PC-9 (cell line): ENCODE measurements at regions not wholly inside any gene's neighbourhood (a gene's known extent, or its start where the extent isn't known, plus 50 kb on each side); places are given as distances from the start of the nearest gene placed in this dataset.

Source experiments
- BruUV-seq: library from RNA; stranded (reverse); fragments of 400-500 nt; replicated peaks from 2 replicates; lab custom pipeline; 2021; lab: Mats Ljungman, UMichigan
- CTCF ChIA-PET: fragments of 300-600 bp; sonication (Branson Sonifier 250); formaldehyde crosslinking; loops from one replicate; lab custom pipeline; 2022; ENCODE audit warnings: antibody characterized with exemption; lab: Charles Lee
- POLR2A ChIA-PET: fragments of 300-600 bp; sonication (Branson Sonifier 250); formaldehyde crosslinking; loops from one replicate; lab custom pipeline; 2022; ENCODE audit warnings: antibody characterized with exemption; ENCODE audit not compliant: unreplicated experiment; lab: Charles Lee
- DNase-seq, 2 experiments: peaks; one replicate each; pipeline versions ENCODE4 v3.0.0 to v3.0.0-alpha.2; 2015 to 2022; ENCODE audit warnings: mixed read lengths in 1 of 2
- H2AFZ ChIP-seq: fragments of 200-600 bp; sonication (generic); 2 replicates; pipeline ENCODE4 v1.8.1; 2017; ENCODE audit warnings: antibody characterized with exemption
- H3F3A ChIP-seq: fragments of 200-600 bp; sonication (generic); 2 replicates; pipeline ENCODE4 v1.8.1; 2017; ENCODE audit warnings: antibody characterized with exemption, mild to moderate bottlenecking, low read depth; ENCODE audit not compliant: insufficient read depth
- H3K27ac ChIP-seq: fragments of 200-600 bp; sonication (generic); 2 replicates; pipeline ENCODE4 v1.6.1; 2016; ENCODE audit warnings: mixed run types
- H3K27me3 ChIP-seq: fragments of 200-600 bp; sonication (generic); 2 replicates; pipeline ENCODE4 v1.6.1; 2016; ENCODE audit warnings: low read depth, mixed run types; ENCODE audit not compliant: insufficient read depth
- H3K36me3 ChIP-seq: fragments of 200-600 bp; sonication (generic); 2 replicates; pipeline ENCODE4 v1.6.1; 2016; ENCODE audit warnings: low read depth, mixed run types
- H3K4me1 ChIP-seq: fragments of 200-600 bp; sonication (generic); replicated peaks from 2 replicates; pipeline ENCODE4 v1.6.1; 2016; ENCODE audit warnings: mixed run types; ENCODE audit not compliant: insufficient read depth
- H3K4me2 ChIP-seq: fragments of 200-600 bp; sonication (generic); 2 replicates; pipeline ENCODE4 v1.6.1; 2017; ENCODE audit warnings: mixed run types
- H3K4me3 ChIP-seq: fragments of 200-600 bp; sonication (generic); 2 replicates; pipeline ENCODE4 v1.6.1; 2016; ENCODE audit warnings: mixed run types
- H3K79me2 ChIP-seq: fragments of 200-600 bp; sonication (generic); 2 replicates; pipeline ENCODE4 v1.6.1; 2017; ENCODE audit warnings: low read depth, mixed run types
- H3K9me2 ChIP-seq: fragments of 200-600 bp; sonication (generic); 2 replicates; pipeline ENCODE4 v1.8.1; 2017; ENCODE audit warnings: mild to moderate bottlenecking; ENCODE audit not compliant: insufficient read depth
- H3K9me3 ChIP-seq: fragments of 200-600 bp; sonication (generic); 2 replicates; pipeline ENCODE4 v1.8.1; 2016; ENCODE audit warnings: low read depth; ENCODE audit not compliant: insufficient read depth
- H4K20me1 ChIP-seq: fragments of 200-600 bp; sonication (generic); 2 replicates; pipeline ENCODE4 v1.8.1; 2017; ENCODE audit not compliant: insufficient read depth
- EZH2 ChIP-seq: fragments of 200-600 bp; sonication (generic); IDR thresholded peaks from 2 replicates; pipeline ENCODE4 v1.8.0; 2017; ENCODE audit warnings: antibody characterized with exemption, low read depth
- intact Hi-C: fragments of 100-400 bp; cut with micrococcal nuclease; formaldehyde crosslinking; loops from one replicate; pipeline ENCODE4 v1.10.0; 2022; ENCODE audit not compliant: unreplicated experiment
- TF ChIP-seq, protein P1 (sequence below): fragments of 200-600 bp; sonication (generic); conservative IDR thresholded peaks from 2 replicates; pipeline ENCODE4 v1.6.1; 2017; ENCODE audit warnings: mixed run types, antibody characterized with exemption, mild to moderate bottlenecking, moderate library complexity

DNA sequence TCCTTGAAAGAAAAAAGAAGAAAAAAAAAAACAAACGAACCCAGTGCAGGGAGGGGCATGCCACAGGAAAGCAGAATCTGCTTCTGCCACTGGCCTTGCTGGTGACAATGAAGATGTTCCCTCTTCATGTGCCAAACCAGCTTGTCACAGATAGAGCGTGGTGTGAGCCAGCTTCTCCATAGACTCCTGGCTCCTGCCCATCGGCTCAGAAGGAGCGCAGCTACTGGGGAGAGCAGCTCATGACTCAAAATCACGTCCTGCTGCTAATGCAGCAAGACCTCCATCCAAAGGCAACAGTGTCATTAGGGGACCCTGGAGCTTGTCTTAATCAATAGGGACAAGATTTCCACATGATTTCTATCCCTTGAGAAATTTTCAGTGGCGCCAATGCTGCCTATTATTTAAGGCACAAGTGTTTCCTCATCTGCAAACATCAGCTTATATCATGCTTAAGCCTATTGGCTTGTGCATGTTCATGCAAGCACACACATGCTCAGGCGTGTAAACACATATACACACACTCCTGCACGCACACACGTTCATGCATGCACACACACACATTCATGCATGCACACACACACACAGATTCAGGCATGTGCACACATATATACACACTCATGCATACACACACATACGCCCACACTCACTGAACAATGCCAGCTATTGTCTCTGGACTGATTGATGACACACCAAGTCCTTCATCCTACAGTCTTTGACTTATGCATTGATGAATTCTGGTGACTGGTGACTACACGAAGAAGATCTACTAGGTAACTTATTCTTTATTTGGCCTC is 682.0 kb upstream of the ID2 start:
- DNase-seq = no peak
- H3K4me2 ChIP-seq = no peak overlapping the region
- no peak overlapping the region for H2AFZ ChIP-seq
- H4K20me1 ChIP-seq = no peaks in the 10 kb centered on the region
- TF ChIP-seq EZH2 = no peak
- TF ChIP-seq, protein P1, sequence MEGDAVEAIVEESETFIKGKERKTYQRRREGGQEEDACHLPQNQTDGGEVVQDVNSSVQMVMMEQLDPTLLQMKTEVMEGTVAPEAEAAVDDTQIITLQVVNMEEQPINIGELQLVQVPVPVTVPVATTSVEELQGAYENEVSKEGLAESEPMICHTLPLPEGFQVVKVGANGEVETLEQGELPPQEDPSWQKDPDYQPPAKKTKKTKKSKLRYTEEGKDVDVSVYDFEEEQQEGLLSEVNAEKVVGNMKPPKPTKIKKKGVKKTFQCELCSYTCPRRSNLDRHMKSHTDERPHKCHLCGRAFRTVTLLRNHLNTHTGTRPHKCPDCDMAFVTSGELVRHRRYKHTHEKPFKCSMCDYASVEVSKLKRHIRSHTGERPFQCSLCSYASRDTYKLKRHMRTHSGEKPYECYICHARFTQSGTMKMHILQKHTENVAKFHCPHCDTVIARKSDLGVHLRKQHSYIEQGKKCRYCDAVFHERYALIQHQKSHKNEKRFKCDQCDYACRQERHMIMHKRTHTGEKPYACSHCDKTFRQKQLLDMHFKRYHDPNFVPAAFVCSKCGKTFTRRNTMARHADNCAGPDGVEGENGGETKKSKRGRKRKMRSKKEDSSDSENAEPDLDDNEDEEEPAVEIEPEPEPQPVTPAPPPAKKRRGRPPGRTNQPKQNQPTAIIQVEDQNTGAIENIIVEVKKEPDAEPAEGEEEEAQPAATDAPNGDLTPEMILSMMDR = no peak
- peaks cover 22% of the 10 kb centered on the region for H3K27me3 ChIP-seq
- no peaks in the 10 kb centered on the region for H3K9me2 ChIP-seq
- no peaks in the 10 kb centered on the region for H3K79me2 ChIP-seq
- no peak overlapping the region for H3K27ac ChIP-seq
- no peaks in the 10 kb centered on the region for H3K4me1 ChIP-seq
- no peak overlapping the region for H3K4me3 ChIP-seq
- intact Hi-C loops = no loop called here
- no peaks in the 10 kb centered on the region; the same call in 1 of the 2 replicates for H3K9me3 ChIP-seq
- ChIA-PET POLR2A (no interaction called here), CTCF (no interaction called here)
- H3K36me3 ChIP-seq = no peaks in the 10 kb centered on the region
- H3F3A ChIP-seq = no peaks in the 10 kb centered on the region
- no TSS peak for BruUV-seq

GRCh38 chr2:8000870-8001269 is 681.0 kb upstream of the ID2 start:
- Histone ChIP-seq H3K27ac (no peak overlapping the region), H3K4me1 (no peaks in the 10 kb centered on the region), H4K20me1 (no peaks in the 10 kb centered on the region), H3K9me3 (no peaks in the 10 kb centered on the region; the same call in 1 of the 2 replicates), H3K9me2 (no peaks in the 10 kb centered on the region), H3K27me3 (peaks cover 19% of the 10 kb centered on the region), H2AFZ (no peak overlapping the region), H3K4me3 (no peak overlapping the region), H3K36me3 (no peaks in the 10 kb centered on the region), H3K79me2 (no peaks in the 10 kb centered on the region), H3K4me2 (no peak overlapping the region), H3F3A (no peaks in the 10 kb centered on the region)
- intact Hi-C loops = no loop called here
- DNase-seq = no peak
- BruUV-seq = no TSS peak
- TF ChIP-seq, protein P1 = no peak
- no peak for TF ChIP-seq EZH2
- ChIA-PET POLR2A (no interaction called here), CTCF (no interaction called here)

DNA sequence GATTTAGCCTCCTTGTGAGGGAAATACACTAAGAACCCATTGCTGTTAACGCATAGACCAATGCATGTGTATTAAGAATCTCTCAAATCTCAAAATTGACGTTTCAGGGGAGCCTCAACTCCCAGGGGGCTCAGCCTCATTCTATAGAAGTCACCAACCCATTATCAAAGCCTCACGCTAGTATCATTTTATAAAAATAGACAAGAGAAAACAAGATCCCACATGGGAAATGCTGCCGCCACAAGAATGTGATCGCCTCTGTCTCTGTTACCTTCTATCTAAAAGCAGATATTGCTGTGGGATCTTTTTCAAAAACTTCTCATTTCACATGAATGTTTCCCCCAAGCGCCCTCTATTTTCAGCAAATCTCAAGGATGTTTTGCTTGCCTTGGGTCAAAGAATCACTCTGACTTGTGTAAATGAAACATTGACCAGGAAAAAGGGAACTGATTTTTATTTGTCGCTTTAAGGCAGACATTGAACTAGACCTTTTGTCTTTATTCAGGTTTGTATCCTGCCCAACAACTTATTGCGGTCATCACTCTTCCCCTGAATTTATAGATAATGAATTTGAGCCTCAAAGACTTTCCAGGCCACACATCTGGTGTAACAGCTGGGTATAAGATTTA is 679.0 kb upstream of the ID2 start:
- Histone ChIP-seq H3K4me1 (no peaks in the 10 kb centered on the region), H2AFZ (no peak overlapping the region), H3K4me2 (no peak overlapping the region), H4K20me1 (no peaks in the 10 kb centered on the region), H3K27me3 (peaks cover 6% of the 10 kb centered on the region), H3F3A (no peaks in the 10 kb centered on the region), H3K27ac (no peak overlapping the region), H3K9me3 (no peaks in the 10 kb centered on the region), H3K79me2 (no peaks in the 10 kb centered on the region), H3K36me3 (no peaks in the 10 kb centered on the region), H3K9me2 (no peaks in the 10 kb centered on the region), H3K4me3 (no peak overlapping the region)
- ChIA-PET POLR2A (no interaction called here), CTCF (no interaction called here)
- TF ChIP-seq, protein P1 = no peak
- TF ChIP-seq EZH2 = no peak
- intact Hi-C loops = no loop called here
- no peak for DNase-seq
- BruUV-seq = no TSS peak
